BJ (cell line): ENCODE measurements at regions not wholly inside any gene's neighbourhood (a gene's known extent, or its start where the extent isn't known, plus 50 kb on each side); places are given as distances from the start of the nearest gene placed in this dataset.
"Not testable (repeated sequence)": the region's sequence is repeated elsewhere in the genome, so short reads cannot be mapped to it uniquely, and the experiment has no call there.

ENCODE experiments used
- CTCF ChIA-PET: fragments of 350-600 bp; formaldehyde crosslinking; extraction: SDS; loops from one replicate; lab custom pipeline; 2021; ENCODE audit warnings: antibody characterized with exemption, inconsistent platforms; lab: Yijun Ruan, JAX
- POLR2A ChIA-PET: fragments of 300-600 bp; sonication (Branson Sonifier 250); formaldehyde crosslinking; extraction: SDS; loops from one replicate; lab custom pipeline; 2021; ENCODE audit warnings: antibody characterized with exemption; lab: Charles Lee
- DNase-seq: peaks from one replicate; pipeline ENCODE4 v3.0.0-alpha.2; 2011; ENCODE audit warnings: low read depth
- H3K27me3 ChIP-seq: 2 replicates; pipeline ENCODE4 v1.6.0; 2011; ENCODE audit warnings: low read length; ENCODE audit not compliant: control insufficient read depth, insufficient read depth
- H3K36me3 ChIP-seq: 2 replicates; pipeline ENCODE4 v1.5.1; 2011; ENCODE audit warnings: low read length; ENCODE audit not compliant: control insufficient read depth, insufficient read depth
- H3K4me3 ChIP-seq: 2 replicates; pipeline ENCODE4 v1.5.1; 2011; ENCODE audit warnings: low read depth, mild to moderate bottlenecking, control low read depth, low read length
- TF ChIP-seq, protein P1 (sequence below): IDR thresholded peaks from 2 replicates; pipeline ENCODE4 v1.5.1; 2011; ENCODE audit warnings: low read depth, mild to moderate bottlenecking, control low read depth, inconsistent platforms, low read length, moderate library complexity; ENCODE audit not compliant: insufficient read depth

DNA sequence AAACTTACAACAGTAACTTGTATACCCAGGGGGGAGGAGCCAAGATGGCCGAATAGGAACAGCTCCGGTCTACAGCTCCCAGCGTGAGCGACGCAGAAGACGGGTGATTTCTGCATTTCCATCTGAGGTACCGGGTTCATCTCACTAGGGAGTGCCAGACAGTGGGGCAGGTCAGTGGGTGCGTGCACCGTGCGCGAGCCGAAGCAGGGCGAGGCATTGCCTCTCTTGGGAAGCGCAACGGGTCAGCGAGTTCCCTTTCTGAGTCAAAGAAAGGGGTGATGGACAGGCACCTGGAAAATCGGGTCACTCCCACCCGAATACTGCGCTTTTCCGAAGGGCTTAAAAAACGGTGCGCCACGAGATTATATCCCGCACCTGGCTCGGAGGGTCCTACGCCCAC is 278.8 kb downstream of the FAM47B start:
- POLR2A ChIA-PET, DNase-seq, H3K36me3 ChIP-seq, H3K4me3 ChIP-seq, H3K27me3 ChIP-seq, CTCF ChIA-PET: not testable (repeated sequence)

DNA sequence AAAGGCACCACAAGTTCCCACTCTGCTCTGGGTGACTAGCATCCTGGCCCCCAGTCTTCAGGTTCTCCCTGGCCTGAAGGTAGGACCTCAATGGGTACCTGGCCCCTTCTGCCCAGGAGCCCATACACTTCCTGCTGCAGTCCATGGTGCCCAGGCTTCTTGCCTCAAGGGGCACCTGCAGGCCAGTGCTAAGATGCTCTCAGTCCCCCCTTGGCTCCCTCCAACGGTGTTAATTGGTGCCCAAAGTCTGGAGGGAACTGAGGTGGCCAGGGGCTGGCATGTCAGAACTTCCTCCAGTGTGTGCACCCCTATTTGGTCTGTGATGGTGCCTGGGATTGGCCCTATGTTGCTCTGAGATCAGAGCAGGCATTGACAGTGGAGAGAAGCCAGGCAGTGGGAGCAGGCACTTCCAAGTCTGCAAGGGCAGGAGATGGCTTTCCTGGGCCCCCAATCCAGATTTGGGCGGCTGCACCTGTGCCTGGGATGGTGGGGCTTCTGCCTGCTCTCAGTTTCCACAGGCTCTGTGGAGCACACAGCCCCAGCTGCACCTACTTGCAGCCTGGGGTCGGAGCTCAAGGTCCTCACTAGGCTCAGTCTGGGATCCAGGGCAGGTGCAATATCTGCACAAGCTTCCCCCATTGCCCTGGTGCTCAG is 301.6 kb downstream of the FAM47B start:
- H3K4me3 ChIP-seq = no peak overlapping the region
- DNase-seq = no peak
- no peaks in the 10 kb centered on the region for H3K27me3 ChIP-seq
- ChIA-PET CTCF (no interaction called here), POLR2A (no interaction called here)
- H3K36me3 ChIP-seq = no peaks in the 10 kb centered on the region
- TF ChIP-seq, protein P1, sequence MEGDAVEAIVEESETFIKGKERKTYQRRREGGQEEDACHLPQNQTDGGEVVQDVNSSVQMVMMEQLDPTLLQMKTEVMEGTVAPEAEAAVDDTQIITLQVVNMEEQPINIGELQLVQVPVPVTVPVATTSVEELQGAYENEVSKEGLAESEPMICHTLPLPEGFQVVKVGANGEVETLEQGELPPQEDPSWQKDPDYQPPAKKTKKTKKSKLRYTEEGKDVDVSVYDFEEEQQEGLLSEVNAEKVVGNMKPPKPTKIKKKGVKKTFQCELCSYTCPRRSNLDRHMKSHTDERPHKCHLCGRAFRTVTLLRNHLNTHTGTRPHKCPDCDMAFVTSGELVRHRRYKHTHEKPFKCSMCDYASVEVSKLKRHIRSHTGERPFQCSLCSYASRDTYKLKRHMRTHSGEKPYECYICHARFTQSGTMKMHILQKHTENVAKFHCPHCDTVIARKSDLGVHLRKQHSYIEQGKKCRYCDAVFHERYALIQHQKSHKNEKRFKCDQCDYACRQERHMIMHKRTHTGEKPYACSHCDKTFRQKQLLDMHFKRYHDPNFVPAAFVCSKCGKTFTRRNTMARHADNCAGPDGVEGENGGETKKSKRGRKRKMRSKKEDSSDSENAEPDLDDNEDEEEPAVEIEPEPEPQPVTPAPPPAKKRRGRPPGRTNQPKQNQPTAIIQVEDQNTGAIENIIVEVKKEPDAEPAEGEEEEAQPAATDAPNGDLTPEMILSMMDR = no peak

DNA sequence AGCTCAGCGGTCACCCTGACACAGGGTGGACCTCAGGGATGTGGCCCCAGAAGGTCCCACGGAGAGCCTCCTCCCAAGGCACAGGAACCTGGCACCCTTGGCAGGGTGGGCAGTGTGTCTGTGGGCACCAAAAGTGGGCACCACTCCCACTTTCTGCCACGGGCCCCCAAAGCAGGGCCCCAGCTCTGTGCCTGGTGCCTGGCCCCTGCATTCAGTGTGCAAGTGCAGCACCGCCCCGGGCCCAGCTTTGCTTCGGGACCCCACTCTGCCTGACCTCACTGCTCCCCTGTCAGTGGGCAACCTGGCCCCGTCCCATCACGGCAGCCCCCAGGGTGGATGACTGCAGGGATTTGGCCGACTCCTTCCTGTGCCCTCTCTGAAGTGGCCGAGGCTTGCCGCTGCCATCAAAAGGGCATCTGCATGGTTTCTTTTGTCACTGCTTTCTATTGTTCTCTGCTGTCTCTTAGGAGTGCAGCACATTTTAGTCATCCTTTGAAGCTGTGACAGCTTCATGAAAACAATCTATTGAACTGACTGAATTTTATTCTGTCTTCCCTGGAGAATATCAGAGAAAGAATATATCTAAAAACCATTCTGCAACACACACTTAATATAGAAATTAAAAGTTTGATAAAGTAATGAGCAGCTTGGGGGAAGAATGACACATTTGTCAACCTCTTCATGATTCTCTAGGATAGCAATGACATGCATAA is 302.4 kb downstream of the FAM47B start:
- H3K27me3 ChIP-seq = no peaks in the 10 kb centered on the region
- TF ChIP-seq, protein P1 = no peak
- H3K36me3 ChIP-seq = no peaks in the 10 kb centered on the region
- no peak for DNase-seq
- no peak overlapping the region for H3K4me3 ChIP-seq
- ChIA-PET POLR2A (no interaction called here), CTCF (interaction anchor here (1.0 kb wide), 1 partner anchor 11 kb away, joined by 3 read pairs; no protein-coding TSS in a partner anchor)

DNA sequence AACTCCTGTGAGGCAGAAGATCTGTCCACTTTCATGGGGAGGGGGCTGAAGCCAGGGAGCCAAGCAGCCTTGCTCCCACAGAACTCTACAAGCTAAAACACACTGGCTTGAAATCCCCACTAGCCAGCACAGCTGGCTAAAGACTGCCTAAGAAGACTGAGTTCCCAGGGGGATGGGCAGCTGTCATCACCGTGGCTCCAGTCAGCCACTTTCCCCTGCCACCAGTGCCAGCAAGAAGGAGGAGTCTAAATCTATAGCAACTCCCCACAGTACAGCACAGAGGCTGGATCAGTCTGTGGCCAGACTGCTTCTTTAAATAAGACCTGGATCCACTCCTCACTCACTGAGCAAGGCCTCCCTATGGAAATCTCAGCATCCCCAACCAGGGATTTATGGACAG is 308.6 kb downstream of the FAM47B start:
- CTCF ChIA-PET = no interaction called here
- Histone ChIP-seq H3K4me3 (no peak overlapping the region), H3K36me3 (no peaks in the 10 kb centered on the region), H3K27me3 (no peaks in the 10 kb centered on the region)
- POLR2A ChIA-PET = no interaction called here
- DNase-seq = no peak
- TF ChIP-seq, protein P1 = no peak

DNA sequence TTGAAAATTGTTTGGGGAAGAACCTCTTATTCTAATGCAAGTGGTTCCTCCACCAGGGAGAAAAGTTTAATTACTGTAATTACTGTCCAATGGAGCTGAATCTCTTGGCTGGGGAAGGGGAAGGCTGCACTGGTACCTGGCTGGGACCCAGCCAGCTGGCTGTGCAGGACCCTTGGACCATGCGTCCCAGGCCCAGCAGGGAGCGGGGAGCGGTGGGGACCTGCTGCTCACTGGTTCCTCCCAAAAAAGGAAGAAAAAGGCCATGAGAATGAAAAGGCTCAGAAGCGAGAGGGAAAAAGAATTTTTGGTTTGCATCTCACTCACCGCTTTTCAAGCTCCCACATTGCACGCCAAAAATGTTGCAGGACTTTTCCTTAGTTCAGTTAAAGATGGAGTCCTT is 333.5 kb downstream of the FAM47B start:
- H3K27me3 ChIP-seq = no peaks in the 10 kb centered on the region
- H3K36me3 ChIP-seq = no peaks in the 10 kb centered on the region
- no peak for DNase-seq
- TF ChIP-seq, protein P1 = no peak
- no peak overlapping the region for H3K4me3 ChIP-seq
- ChIA-PET CTCF (no interaction called here), POLR2A (no interaction called here)
